HuH-7.5 (cell line): ENCODE measurements at regions not wholly inside any gene's neighbourhood (a gene's known extent, or its start where the extent isn't known, plus 50 kb on each side); places are given as distances from the start of the nearest gene placed in this dataset.
"Not testable (repeated sequence)": the region's sequence is repeated elsewhere in the genome, so short reads cannot be mapped to it uniquely, and the experiment has no call there.

ENCODE experiments used
- DNase-seq: peaks from one replicate; pipeline ENCODE4 v3.0.0; 2011; ENCODE audit warnings: low spot score

GRCh38 chr11:44388828-44389657 lies 79.1 kb upstream of the ALX4 start:
- DNase-seq, result no peak

GRCh38 chr11:44389963-44390605 lies 80.1 kb upstream of the ALX4 start:
- DNase-seq, result no peak

GRCh38 chr11:44391004-44391403 lies 81.1 kb upstream of the ALX4 start:
- not testable (repeated sequence) for DNase-seq

GRCh38 chr11:44396746-44397145 lies 86.8 kb upstream of the ALX4 start:
- DNase-seq, result not testable (repeated sequence)

- no peak for DNase-seq
Observed at GRCh38 chr11:44397586-44398178, 87.7 kb upstream of the ALX4 start.

- DNase-seq, result no peak
Observed at GRCh38 chr11:44398266-44399030, 88.5 kb upstream of the ALX4 start.

- no peak for DNase-seq
Observed at GRCh38 chr11:44399968-44400367, 90.0 kb upstream of the ALX4 start.

- DNase-seq, result no peak
Observed at GRCh38 chr11:44400431-44400830, 90.5 kb upstream of the ALX4 start.

GRCh38 chr11:44402466-44403075 lies 92.6 kb upstream of the ALX4 start:
- DNase-seq, result no peak

GRCh38 chr11:44403176-44403575 lies 93.2 kb upstream of the ALX4 start:
- no peak for DNase-seq

GRCh38 chr11:44403587-44404273 lies 93.8 kb upstream of the ALX4 start:
- DNase-seq, result no peak

GRCh38 chr11:44404301-44404700 lies 94.4 kb upstream of the ALX4 start:
- DNase-seq, result no peak

- DNase-seq, result no peak
Observed at GRCh38 chr11:44404736-44405395, 94.9 kb upstream of the ALX4 start.

- no peak for DNase-seq
Observed at GRCh38 chr11:44407211-44407996, 97.5 kb upstream of the ALX4 start.

GRCh38 chr11:44408141-44408540 lies 98.2 kb upstream of the ALX4 start:
- no peak for DNase-seq

GRCh38 chr11:44408711-44409470 lies 99.0 kb upstream of the ALX4 start:
- DNase-seq, result no peak

- no peak for DNase-seq
Observed at GRCh38 chr11:44409558-44410236, 99.8 kb upstream of the ALX4 start.

GRCh38 chr11:44416776-44417175 lies 106.8 kb upstream of the ALX4 start:
- no peak for DNase-seq
